Adrenal gland (tissue), 5 donors: ENCODE measurements at regions not wholly inside any gene's neighbourhood (a gene's known extent, or its start where the extent isn't known, plus 50 kb on each side); places are given as distances from the start of the nearest gene placed in this dataset.
"Not testable (repeated sequence)": the region's sequence is repeated elsewhere in the genome, so short reads cannot be mapped to it uniquely, and the experiment has no call there.

ENCODE experiments used
- CTCF ChIP-seq, 6 experiments: fragments of 450-650 bp in 4 of 6; fragments of 200-600 bp in 2 of 6; sonication (generic) in 1 of 6; IDR thresholded peaks; 1 replicate in 5 of 6; 2 replicates in 1 of 6; pipeline versions ENCODE4 v1.5.1 to v1.8.0; 2016 to 2021; ENCODE audit warnings: antibody characterized with exemption in 6 of 6, mild to moderate bottlenecking in 2 of 6, moderate library complexity in 1 of 6
- POLR2A ChIP-seq, 2 donors: fragments of 450-650 bp; IDR thresholded peaks; one replicate each; pipeline ENCODE4 v1.6.1; 2017; ENCODE audit warnings: antibody characterized with exemption in 2 of 2, mild to moderate bottlenecking in 2 of 2, moderate library complexity in 1 of 2
- donor health status: DM: no; HTN: no; CAD: no.

- TF ChIP-seq CTCF, POLR2A (IDR thresholded peaks at IDR 0.05): not testable (repeated sequence)
Measured at GRCh38 chr3:197454841-197455240, 100.9 kb downstream of the BDH1 start.
